ENCODE measurements at regions not wholly inside any gene's neighbourhood (a gene's known extent, or its start where the extent isn't known, plus 50 kb on each side); places are given as distances from the start of the nearest gene placed in this dataset.
"Not testable (repeated sequence)": the region's sequence is repeated elsewhere in the genome, so short reads cannot be mapped to it uniquely, and the experiment has no call there.

DNA sequence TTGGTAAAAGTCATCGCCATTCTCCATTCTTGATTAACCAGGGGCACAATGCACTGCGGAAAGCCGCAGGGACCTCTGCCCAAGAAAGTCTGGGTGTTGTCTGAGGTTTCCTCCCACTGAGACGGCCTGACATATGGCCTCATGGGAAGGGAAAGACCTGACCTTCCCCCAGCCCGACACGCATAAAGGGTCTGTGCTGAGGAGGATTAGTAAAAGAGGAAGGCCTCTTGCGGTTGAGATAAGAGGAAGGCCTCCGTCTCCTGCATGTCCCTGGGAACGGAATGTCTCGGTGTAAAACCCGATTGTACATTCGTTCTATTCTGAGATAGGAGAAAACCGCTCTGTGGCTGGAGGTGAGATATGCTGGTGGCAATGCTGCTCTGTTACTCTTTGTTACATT lies 704.3 kb upstream of the NECTIN3 start:
- not testable (repeated sequence) for H3K9me3 ChIP-seq (replicated peaks); H3K27ac ChIP-seq; H3K4me1 ChIP-seq (replicated peaks); DNase-seq (ENCODE audit: low read depth in 1 of 2, low spot score in 2 of 2); H3K36me3 ChIP-seq; H3K4me3 ChIP-seq; H3K27me3 ChIP-seq (replicated peaks)

DNA sequence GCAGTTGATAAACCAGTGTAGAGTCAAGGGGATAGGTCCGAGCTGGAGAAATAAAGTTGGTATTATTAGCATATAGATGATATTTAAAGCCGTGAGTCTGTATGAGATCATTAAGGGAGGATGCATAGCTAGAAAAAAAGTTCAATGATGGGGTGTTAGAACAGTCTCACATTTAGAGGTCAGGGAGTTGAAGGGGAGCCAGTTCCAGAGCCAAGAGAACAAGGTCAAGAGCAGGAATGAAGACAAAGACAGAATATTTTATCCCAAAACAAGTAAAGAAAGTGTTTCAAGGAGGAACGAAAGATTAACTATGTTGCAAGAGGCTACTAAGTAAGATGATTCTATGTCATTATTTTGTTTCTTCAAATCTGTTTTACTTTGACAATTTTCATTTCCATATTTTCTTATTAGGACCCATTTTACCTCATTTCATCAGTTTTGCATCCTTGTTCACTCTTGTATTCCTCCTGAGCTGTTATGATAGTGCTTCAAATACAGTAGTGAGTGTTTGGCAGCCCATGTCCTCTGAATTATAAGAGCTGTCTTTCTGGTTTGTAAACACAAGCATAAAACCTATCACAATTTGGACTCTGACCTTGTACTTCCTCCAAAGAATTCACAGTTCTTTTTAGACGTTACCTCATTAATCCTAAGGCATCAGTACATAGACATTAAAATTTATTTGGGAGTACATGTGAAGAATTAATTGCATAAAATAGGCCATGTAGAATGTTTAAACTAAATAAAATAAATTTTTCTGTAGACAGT lies 695.7 kb upstream of the NECTIN3 start:
- Histone ChIP-seq H3K4me3 (no peak overlapping the region), H3K27ac (no peak overlapping the region), H3K27me3 (replicated peaks) (no peaks in the 10 kb centered on the region), H3K36me3 (no peaks in the 10 kb centered on the region), H3K9me3 (replicated peaks) (no peaks in the 10 kb centered on the region), H3K4me1 (replicated peaks) (peaks cover 8% of the 10 kb centered on the region)
- no peak for DNase-seq (ENCODE audit: low read depth in 1 of 2, low spot score in 2 of 2)

DNA sequence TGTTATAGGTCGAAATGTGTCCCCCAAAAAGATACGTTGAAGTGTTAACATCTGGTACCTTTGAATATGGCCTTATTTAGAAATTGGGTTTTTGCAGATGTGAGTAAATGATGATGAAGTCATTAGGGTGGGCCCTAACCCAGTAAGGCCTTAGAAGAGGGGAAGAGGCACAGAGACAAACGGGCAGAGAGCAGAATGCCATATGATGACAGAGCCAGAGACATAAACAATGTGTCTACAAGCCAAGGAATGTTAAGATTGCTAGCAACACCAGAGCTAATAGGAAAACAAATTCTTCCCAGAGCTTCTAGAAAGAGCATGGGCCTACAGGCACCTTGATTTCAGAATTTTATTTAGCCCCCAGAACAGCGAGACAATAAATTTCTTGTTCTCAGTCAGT lies 693.1 kb upstream of the NECTIN3 start:
- no peaks in the 10 kb centered on the region for H3K9me3 ChIP-seq (replicated peaks)

DNA sequence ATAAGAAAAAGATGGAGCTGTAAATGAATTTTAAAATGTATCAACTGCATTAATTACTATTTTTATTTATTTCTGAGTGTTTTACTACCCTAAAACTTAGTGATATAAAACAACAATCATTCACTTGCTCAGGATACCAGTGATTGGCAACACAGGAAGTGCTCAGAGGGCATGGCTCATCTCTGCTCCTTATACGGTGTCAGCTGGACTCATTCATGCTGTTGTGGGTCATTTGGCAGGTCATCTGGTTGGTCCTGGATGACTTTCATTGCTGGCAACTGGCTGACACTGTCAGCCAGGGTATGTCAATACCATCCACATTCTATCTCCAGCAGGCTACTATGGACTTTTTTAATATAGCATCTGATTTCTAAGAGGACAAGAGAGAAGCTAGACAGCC lies 689.6 kb upstream of the NECTIN3 start:
- Histone ChIP-seq H3K4me1 (replicated peaks) (peaks cover 27% of the 10 kb centered on the region), H3K27ac (no peak overlapping the region), H3K4me3 (no peak overlapping the region), H3K27me3 (replicated peaks) (no peaks in the 10 kb centered on the region), H3K9me3 (replicated peaks) (no peaks in the 10 kb centered on the region), H3K36me3 (no peaks in the 10 kb centered on the region)
- DNase-seq (ENCODE audit: low read depth in 1 of 2, low spot score in 2 of 2): no peak

More for the DNA sequence above, 693.1 kb upstream of the NECTIN3 start:
- Histone ChIP-seq H3K27me3 (replicated peaks) (no peaks in the 10 kb centered on the region), H3K4me1 (replicated peaks) (peaks cover 8% of the 10 kb centered on the region), H3K4me3 (no peak overlapping the region), H3K36me3 (no peaks in the 10 kb centered on the region), H3K27ac (peak overlapping the region; percentile 62)
- DNase-seq (ENCODE audit: low read depth in 1 of 2, low spot score in 2 of 2): peak; percentile 40 to 52

DNA sequence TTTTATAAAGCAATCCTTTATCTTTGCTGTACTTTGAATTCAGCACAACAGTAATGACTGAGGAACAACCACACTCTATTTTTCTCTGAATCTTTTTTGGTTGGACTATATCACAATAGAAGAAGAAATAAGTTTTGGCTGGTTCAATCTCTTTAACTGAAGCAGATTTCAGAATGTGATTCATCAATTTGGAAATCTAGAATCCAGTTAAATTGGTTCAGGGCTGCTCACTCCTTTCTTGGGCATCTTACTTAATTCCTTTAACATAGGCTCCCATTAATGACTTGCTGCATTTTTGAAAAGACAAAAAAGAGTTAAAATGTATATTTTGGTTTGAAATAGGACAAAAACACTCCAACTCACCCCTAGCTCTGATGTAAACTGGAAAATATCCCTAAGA lies 688.3 kb upstream of the NECTIN3 start:
- H3K27me3 ChIP-seq (replicated peaks): no peaks in the 10 kb centered on the region
- peaks cover 25% of the 10 kb centered on the region for H3K4me1 ChIP-seq (replicated peaks)
- no peaks in the 10 kb centered on the region for H3K9me3 ChIP-seq (replicated peaks)
- no peak for DNase-seq (ENCODE audit: low read depth in 1 of 2, low spot score in 2 of 2)
- peak overlapping the region; percentile 64 for H3K27ac ChIP-seq
- no peaks in the 10 kb centered on the region for H3K36me3 ChIP-seq
- H3K4me3 ChIP-seq: no peak overlapping the region

DNA sequence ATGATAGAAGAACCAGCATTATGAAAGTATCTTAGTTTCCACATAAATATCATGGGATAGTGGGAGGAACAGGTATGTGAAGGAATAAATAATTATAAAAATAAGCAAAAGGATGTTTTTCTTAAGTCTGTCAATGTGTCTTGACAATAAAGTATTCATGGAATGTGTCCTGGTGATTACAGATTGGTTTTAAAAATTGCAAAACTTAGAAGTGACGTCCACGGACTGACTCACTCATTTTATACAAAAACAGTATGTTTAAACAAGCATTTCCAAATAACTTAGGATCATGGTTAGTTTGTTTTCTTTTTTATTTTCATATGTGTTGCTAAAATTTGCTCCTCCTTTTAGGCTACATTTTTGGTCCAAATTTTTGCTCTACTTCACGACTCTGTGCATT lies 687.0 kb upstream of the NECTIN3 start:
- Histone ChIP-seq H3K4me1 (replicated peaks) (peaks cover 19% of the 10 kb centered on the region), H3K27me3 (replicated peaks) (no peaks in the 10 kb centered on the region), H3K4me3 (no peak overlapping the region), H3K9me3 (replicated peaks) (no peaks in the 10 kb centered on the region), H3K27ac (peak overlapping the region; percentile 64), H3K36me3 (no peaks in the 10 kb centered on the region)
- DNase-seq (ENCODE audit: low read depth in 1 of 2, low spot score in 2 of 2): peak in 1 of 2 experiments; percentile 65

DNA sequence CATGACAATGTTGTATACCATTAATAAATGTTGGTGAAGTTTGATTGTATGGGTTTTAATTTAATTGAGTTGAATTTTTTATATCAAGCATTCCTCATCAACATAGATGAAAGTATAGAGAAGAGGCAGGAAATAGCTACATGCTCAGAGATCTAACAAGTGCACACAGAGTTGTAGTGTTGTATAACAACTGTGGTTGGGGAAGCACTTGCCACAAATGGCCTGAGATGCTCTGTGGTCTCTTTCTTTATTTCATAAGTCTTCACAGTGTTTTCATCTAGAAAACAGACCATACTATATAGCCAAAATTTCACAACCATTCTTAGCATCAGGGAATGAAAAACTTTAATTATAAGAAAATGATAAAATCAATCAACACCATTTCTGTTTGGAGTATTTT lies 682.6 kb upstream of the NECTIN3 start:
- H3K27me3 ChIP-seq (replicated peaks): no peaks in the 10 kb centered on the region
- no peaks in the 10 kb centered on the region for H3K36me3 ChIP-seq
- DNase-seq (ENCODE audit: low read depth in 1 of 2, low spot score in 2 of 2): no peak
- H3K9me3 ChIP-seq (replicated peaks): no peaks in the 10 kb centered on the region
- no peak overlapping the region for H3K4me3 ChIP-seq
- no peak overlapping the region for H3K27ac ChIP-seq
- peaks cover 25% of the 10 kb centered on the region for H3K4me1 ChIP-seq (replicated peaks)

DNA sequence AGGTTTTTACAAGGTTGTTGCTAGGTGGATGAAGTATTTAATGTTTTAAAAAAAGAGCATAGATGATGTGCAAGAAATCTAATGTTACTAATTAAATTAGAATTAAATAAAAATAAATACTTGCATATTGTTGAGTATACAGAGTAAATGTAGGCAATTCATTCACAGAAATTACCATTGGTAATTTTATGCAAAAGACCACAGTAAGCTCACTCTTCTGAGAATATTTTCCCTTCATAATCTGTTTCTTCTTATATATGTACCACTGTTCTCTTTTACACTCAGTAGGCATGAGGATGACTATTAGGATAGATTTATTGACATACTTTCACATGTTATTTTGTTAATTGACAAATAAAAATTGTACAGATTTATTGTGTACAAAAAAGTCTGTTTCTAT lies 681.2 kb upstream of the NECTIN3 start:
- Histone ChIP-seq H3K36me3 (no peaks in the 10 kb centered on the region), H3K4me1 (replicated peaks) (peaks cover 13% of the 10 kb centered on the region), H3K4me3 (no peak overlapping the region), H3K27me3 (replicated peaks) (no peaks in the 10 kb centered on the region), H3K9me3 (replicated peaks) (no peaks in the 10 kb centered on the region), H3K27ac (no peak overlapping the region)
- no peak for DNase-seq (ENCODE audit: low read depth in 1 of 2, low spot score in 2 of 2)

DNA sequence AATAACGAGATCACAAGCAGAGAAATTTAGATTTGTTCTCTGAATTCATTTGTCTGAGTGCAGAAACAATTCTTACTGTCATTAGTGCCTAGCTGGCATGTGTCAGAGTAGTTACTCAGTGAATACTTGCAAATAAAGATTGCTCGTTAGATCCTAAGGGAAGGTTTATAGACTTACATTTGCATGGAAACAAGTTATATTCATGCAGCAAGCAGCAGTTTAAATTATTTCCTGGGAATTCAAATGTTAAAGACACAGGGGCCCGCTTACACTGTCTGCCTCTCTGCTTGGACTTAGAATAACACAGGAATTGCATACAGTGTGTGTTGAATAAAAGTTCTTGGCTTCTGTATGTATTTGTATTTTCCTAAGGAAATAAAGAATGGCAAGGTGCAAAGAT lies 680.6 kb upstream of the NECTIN3 start:
- no peak overlapping the region for H3K27ac ChIP-seq
- no peak for DNase-seq (ENCODE audit: low read depth in 1 of 2, low spot score in 2 of 2)
- no peak overlapping the region for H3K4me3 ChIP-seq
- H3K27me3 ChIP-seq (replicated peaks): no peaks in the 10 kb centered on the region
- peaks cover 10% of the 10 kb centered on the region for H3K4me1 ChIP-seq (replicated peaks)
- H3K36me3 ChIP-seq: no peaks in the 10 kb centered on the region
- H3K9me3 ChIP-seq (replicated peaks): no peaks in the 10 kb centered on the region

DNA sequence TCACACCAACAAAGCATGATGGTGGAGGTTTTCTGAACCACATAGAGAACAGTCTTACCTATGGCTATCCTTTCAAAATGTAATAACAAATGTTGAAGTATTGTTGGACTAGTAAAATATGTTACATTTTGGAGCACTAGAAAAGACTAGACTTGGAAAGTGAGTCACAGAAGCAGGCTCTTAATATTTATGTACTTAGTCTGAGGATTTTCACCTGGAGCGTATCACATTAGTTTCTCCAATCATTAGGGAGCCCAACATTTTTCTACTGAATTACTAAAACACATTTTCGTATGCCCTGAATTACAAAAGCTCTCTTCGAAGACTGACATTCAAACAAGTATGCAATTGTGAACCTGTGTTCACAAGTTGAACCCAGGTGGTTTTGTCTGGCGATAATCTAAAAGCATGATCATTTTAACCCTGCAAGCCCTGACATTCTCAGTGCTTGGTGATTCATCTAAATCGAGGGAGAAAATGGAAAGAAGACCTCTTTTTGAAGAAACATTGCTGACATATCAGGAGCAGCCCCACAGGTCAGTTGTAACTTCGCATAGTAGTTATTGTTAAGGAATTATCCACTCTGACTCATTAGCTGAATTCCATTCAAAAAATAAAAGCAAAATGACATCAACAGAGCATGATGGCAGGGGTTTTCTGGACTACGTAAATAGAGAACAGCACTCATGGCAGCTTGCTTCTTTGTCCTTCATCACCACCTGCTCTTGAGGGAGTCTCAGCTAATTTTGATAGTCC lies 679.8 kb upstream of the NECTIN3 start:
- Histone ChIP-seq H3K27me3 (replicated peaks) (no peaks in the 10 kb centered on the region), H3K27ac (peak overlapping the region; percentile 56)
- DNase-seq (ENCODE audit: low read depth in 1 of 2, low spot score in 2 of 2): peak in 1 of 2 experiments; percentile 39

DNA sequence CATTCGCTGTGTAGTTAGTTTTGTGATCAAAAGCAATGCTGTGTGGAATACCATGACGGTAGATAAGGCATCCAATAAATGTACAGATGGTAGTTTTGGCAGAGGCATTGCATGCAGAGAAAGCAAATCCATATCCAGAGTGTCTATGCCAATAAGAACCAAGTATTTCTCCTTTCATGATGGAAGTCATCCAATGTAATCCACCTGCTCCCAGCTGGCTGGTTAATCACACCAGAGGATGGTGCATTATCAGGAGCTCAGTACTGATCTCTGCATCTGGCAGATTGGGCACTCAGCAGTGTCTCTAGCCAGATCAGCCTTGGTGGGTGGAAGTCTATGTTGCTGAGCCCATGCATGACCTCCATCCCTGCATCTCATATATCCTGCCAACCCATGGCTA lies 677.7 kb upstream of the NECTIN3 start:
- no peak for DNase-seq (ENCODE audit: low read depth in 1 of 2, low spot score in 2 of 2)
- Histone ChIP-seq H3K27ac (no peak overlapping the region), H3K27me3 (replicated peaks) (no peaks in the 10 kb centered on the region), H3K36me3 (no peaks in the 10 kb centered on the region), H3K4me3 (no peak overlapping the region), H3K9me3 (replicated peaks) (no peaks in the 10 kb centered on the region; the same call in 1 of the 2 replicates), H3K4me1 (replicated peaks) (peaks cover 10% of the 10 kb centered on the region)

More for the DNA sequence above, 679.8 kb upstream of the NECTIN3 start:
- Histone ChIP-seq H3K4me3 (no peak overlapping the region), H3K9me3 (replicated peaks) (no peaks in the 10 kb centered on the region), H3K4me1 (replicated peaks) (peaks cover 10% of the 10 kb centered on the region), H3K36me3 (no peaks in the 10 kb centered on the region)

DNA sequence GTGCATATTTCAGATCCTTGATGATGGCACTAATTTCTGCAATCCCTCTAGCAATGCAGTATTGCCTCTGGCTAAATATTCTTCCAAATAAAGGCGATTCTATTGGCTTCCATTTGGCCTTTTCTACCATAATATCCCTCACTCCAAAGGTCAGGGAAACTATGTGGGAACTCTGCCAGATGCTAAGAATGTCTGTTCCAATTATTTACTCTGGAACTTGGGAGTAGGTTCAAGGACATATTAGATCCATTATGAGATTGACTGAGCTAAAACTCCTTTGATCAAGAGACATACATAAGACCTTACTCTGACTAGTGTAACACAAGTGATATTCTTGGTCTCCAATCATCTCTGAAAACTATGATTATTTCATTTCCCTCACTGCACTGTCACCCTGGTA lies 674.5 kb upstream of the NECTIN3 start:
- H3K27ac ChIP-seq: no peak overlapping the region
- H3K4me3 ChIP-seq: no peak overlapping the region
- DNase-seq (ENCODE audit: low read depth in 1 of 2, low spot score in 2 of 2): no peak
- H3K4me1 ChIP-seq (replicated peaks): peaks cover 3% of the 10 kb centered on the region
- no peaks in the 10 kb centered on the region for H3K36me3 ChIP-seq
- no peaks in the 10 kb centered on the region; the same call in 1 of the 2 replicates for H3K9me3 ChIP-seq (replicated peaks)
- no peaks in the 10 kb centered on the region for H3K27me3 ChIP-seq (replicated peaks)

DNA sequence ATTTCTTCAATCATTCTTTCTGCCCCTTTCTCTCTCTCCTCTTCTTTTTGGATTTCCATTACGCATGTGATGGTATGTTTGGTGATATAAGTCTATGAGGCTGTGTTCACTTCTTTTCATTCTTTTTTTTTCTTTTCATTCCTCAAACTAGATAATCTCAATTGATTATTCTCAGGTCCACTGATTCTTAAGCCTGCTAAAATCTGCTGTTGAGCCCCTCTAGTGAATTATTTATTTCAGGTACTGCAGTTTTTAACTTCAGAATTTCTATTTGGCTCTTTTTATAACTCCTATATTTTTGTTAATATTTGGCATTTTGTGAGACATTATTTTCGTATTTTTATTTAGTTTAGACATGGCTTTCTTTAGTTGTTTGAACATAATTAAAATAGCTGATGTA lies 671.3 kb upstream of the NECTIN3 start:
- Histone ChIP-seq H3K4me3 (no peak overlapping the region), H3K36me3 (no peaks in the 10 kb centered on the region), H3K27me3 (replicated peaks) (no peaks in the 10 kb centered on the region), H3K4me1 (replicated peaks) (no peaks in the 10 kb centered on the region), H3K27ac (no peak overlapping the region), H3K9me3 (replicated peaks) (no peaks in the 10 kb centered on the region; the same call in 1 of the 2 replicates)
- no peak for DNase-seq (ENCODE audit: low read depth in 1 of 2, low spot score in 2 of 2)

DNA sequence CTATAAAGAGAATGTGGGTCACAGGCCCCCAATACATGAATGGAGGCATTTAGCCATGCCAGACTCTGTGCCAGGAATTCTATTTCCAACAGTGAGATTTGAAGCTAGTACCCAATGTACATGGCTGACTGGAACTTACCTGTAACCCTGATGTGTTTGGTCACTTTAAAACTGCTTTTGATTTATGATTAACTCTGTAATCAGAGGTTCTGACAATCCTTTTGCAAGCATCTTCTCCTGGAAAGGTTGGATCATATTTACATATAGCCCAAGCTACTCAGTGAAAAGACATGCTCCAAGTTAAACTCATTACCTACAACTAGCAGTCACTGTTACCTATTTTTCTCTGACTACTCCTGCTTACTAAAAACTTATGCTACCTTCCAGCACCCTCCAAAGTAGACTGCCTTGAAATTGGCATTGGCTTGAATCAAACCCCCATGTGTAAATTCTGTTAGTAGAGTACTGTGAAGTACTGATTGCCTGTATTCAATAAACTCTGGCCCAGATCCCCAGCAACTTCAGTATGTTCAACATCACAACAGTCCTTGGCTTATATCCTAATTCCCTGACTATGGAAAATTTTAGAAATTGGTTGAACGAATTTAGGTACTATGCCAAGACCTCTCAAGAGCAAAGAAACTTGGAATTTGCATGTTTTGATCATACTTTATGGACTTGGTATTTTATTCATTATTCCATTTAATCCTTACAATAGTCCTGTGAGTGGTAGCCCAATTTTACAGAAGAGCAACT lies 665.6 kb upstream of the NECTIN3 start:
- no peaks in the 10 kb centered on the region for H3K9me3 ChIP-seq (replicated peaks)

More for the DNA sequence above, 665.6 kb upstream of the NECTIN3 start:
- Histone ChIP-seq H3K36me3 (no peaks in the 10 kb centered on the region), H3K4me1 (replicated peaks) (no peaks in the 10 kb centered on the region), H3K27me3 (replicated peaks) (no peaks in the 10 kb centered on the region), H3K27ac (no peak overlapping the region), H3K4me3 (no peak overlapping the region)
- no peak for DNase-seq (ENCODE audit: low read depth in 1 of 2, low spot score in 2 of 2)
